ENCODE measurements at regions not wholly inside any gene's neighbourhood (a gene's known extent, or its start where the extent isn't known, plus 50 kb on each side); places are given as distances from the start of the nearest gene placed in this dataset.

- TF ChIP-seq CTCF (IDR thresholded peaks at IDR 0.05) (no peak), POLR2A (IDR thresholded peaks at IDR 0.05) (no peak), POLR2AphosphoS5 (IDR thresholded peaks at IDR 0.05) (no peak)
These were observed 554.1 kb downstream of the KCNH5 start for GRCh38 chr14:62491146-62491545.
